ENCODE measurements at regions not wholly inside any gene's neighbourhood (a gene's known extent, or its start where the extent isn't known, plus 50 kb on each side); places are given as distances from the start of the nearest gene placed in this dataset.

DNA sequence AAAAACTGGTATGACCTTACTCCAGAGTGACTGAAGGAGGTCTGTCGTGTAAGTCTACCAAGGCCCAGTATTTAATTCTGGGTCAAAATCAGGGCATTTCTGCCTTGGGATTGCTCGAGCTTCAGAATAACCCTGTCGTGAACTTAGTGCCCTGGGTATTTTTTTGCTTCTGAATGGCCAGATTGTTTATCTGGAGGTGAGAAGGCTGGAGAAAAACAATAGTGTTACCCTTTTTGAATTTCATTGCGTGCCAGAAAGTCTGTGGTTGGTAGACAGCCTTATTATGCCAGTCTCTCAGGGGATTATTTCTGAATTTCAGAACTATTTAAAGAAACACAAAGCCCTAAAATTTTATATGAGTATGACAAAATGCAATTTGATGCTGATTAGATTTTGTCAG is 323.4 kb downstream of the CSNK1G3 start:
- TF ChIP-seq RAD21 (IDR thresholded peaks at IDR 0.05; ENCODE audit: low read length) (no peak), JUND (IDR thresholded peaks at IDR 0.05) (no peak), FOSL2 (IDR thresholded peaks at IDR 0.05; ENCODE audit: borderline replicate concordance, low read depth) (no peak), CTCF (IDR thresholded peaks at IDR 0.05) (no peak), MXI1 (IDR thresholded peaks at IDR 0.05; ENCODE audit: low read depth, low read length) (no peak), REST (IDR thresholded peaks at IDR 0.05; ENCODE audit: low read depth, low read length) (no peak), RFX5 (IDR thresholded peaks at IDR 0.05; ENCODE audit: low read length) (no peak), YY1 (IDR thresholded peaks at IDR 0.05; ENCODE audit: low read depth) (no peak), NFIC (IDR thresholded peaks at IDR 0.05; ENCODE audit: borderline replicate concordance) (no peak), EP300 (IDR thresholded peaks at IDR 0.05; ENCODE audit: borderline replicate concordance in 1 of 2, low read depth in 1 of 2, low read length in 1 of 2) (no peak), MEF2A (IDR thresholded peaks at IDR 0.05; ENCODE audit: borderline replicate concordance, low read depth) (no peak), PBX3 (IDR thresholded peaks at IDR 0.05) (no peak), POLR2AphosphoS5 (IDR thresholded peaks at IDR 0.05; ENCODE audit: low read depth, low read length) (no peak), NRF1 (IDR thresholded peaks at IDR 0.05; ENCODE audit: low read depth, low read length) (no peak)

Data from SK-N-SH (cell line).